K562 (cell line): ENCODE measurements at regions not wholly inside any gene's neighbourhood (a gene's known extent, or its start where the extent isn't known, plus 50 kb on each side); places are given as distances from the start of the nearest gene placed in this dataset.

Experiments used
- EP300 ChIP-seq: IDR thresholded peaks from 2 replicates; pipeline ENCODE4 v1.6.1; 2012; ENCODE audit warnings: low read length, improper control_type of control experiment
- PKNOX1 ChIP-seq: fragments of 450-650 bp; IDR thresholded peaks from 2 replicates; pipeline ENCODE4 v1.6.1; 2016
- STAT5B ChIP-seq: fragments of 250-450 bp; sonication (Bioruptor Pico); IDR thresholded peaks from 2 replicates; pipeline ENCODE4 v1.8.0; 2021; ENCODE audit warnings: mild to moderate bottlenecking, inconsistent platforms
- ZNF197 ChIP-seq: fragments of 200-800 bp; sonication (Bioruptor generic); IDR thresholded peaks from 2 replicates; pipeline ENCODE4 v1.6.1; 2016; ENCODE audit warnings: low read depth, missing genetic modification characterization, missing compliant biosample characterization
- ZNF384 ChIP-seq: IDR thresholded peaks from 2 replicates; pipeline ENCODE4 v1.6.1; 2012; ENCODE audit warnings: low read depth, low read length, improper control_type of control experiment

- TF ChIP-seq ZNF384 (no peak), EP300 (no peak), STAT5B (CRISPR knock-in tag) (no peak), PKNOX1 (no peak), ZNF197 (CRISPR knock-in tag) (no peak)
Observed at GRCh38 chr12:33581613-33582122, 142.0 kb upstream of the SYT10 start.
